Choroid plexus epithelial cell (primary cell): ENCODE measurements at regions not wholly inside any gene's neighbourhood (a gene's known extent, or its start where the extent isn't known, plus 50 kb on each side); places are given as distances from the start of the nearest gene placed in this dataset.

Experiments used
- DNase-seq: peaks from one replicate; pipeline ENCODE4 v3.0.0-alpha.2; 2010; ENCODE audit warnings: low read depth
- H3K4me3 ChIP-seq: 2 replicates; pipeline ENCODE4 v1.5.1; 2011; ENCODE audit warnings: low read depth, mild to moderate bottlenecking, control low read depth, low read length, moderate library complexity
- CTCF ChIP-seq: conservative IDR thresholded peaks from 2 replicates; pipeline ENCODE4 v1.5.1; 2011; ENCODE audit warnings: low read depth, mild to moderate bottlenecking, control low read depth, inconsistent platforms, low read length, moderate library complexity

- TF ChIP-seq CTCF = no peak
- no peak for DNase-seq
- no peak overlapping the region for H3K4me3 ChIP-seq
Measured at GRCh38 chr6:56865081-56865875, 89.6 kb upstream of the BEND6 start.

GRCh38 chr6:56864171-56864616, 90.7 kb upstream of the BEND6 start:
- TF ChIP-seq CTCF = no peak
- H3K4me3 ChIP-seq = no peak overlapping the region
- peak; percentile 42 for DNase-seq

- no peak for TF ChIP-seq CTCF
- peak; percentile 90 for DNase-seq
- no peak overlapping the region for H3K4me3 ChIP-seq
Measured at GRCh38 chr6:56863366-56863765, 91.5 kb upstream of the BEND6 start.

- H3K4me3 ChIP-seq = no peak overlapping the region
- DNase-seq = peak; percentile 47
- TF ChIP-seq CTCF = no peak
Measured at GRCh38 chr6:56862415-56863175, 92.3 kb upstream of the BEND6 start.

- DNase-seq = peak; percentile 42
- no peak overlapping the region for H3K4me3 ChIP-seq
- no peak for TF ChIP-seq CTCF
Measured at GRCh38 chr6:56860475-56860874, 94.4 kb upstream of the BEND6 start.

- no peak overlapping the region for H3K4me3 ChIP-seq
- no peak for DNase-seq
Measured at GRCh38 chr6:56856036-56856580, 98.8 kb upstream of the BEND6 start.

More at GRCh38 chr6:56856036-56856580, 98.8 kb upstream of the BEND6 start:
- TF ChIP-seq CTCF = no peak
